ENCODE measurements at regions not wholly inside any gene's neighbourhood (a gene's known extent, or its start where the extent isn't known, plus 50 kb on each side); places are given as distances from the start of the nearest gene placed in this dataset.
A peak's percentile ranks its signal among the peaks of the same experiment; 100 is the strongest.

DNA sequence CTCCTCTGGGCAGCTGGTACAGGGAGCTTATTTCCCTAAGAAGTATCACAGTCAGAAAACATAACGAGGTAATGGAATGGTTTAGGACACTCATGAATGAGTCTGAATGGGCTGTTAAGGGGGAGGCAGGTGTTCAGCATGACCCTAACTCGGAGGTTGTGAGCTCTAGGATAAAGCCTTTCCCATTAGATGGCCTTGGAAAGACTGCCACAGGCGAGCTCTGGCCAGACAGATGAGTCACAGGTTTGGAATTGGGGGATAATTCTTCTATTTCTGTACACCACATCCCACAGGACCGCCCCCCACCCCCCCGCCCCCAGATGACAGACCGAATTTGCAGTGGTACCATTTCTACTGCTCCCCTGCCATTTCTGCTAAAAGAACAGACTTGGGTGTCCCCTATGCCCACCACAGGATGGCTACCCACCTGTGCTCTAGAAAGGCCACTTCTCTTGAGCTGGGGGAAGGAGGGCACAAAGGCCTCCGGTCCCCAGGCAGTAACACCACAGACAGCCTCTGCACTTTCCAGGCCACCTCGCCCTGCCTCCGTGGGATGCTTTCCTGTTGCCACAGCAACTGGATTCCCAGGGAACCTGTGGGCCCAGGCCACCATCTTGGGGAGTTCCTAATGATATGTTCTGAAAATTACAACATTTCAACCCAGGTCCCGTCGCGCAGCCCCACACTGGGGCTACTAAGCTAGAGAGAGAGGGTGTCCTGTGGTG, 76.7 kb downstream of the TRIM29 start:
- FAIRE-seq (no peak), DNase-seq (ENCODE audit: low spot score) (peak; percentile 7)

- FAIRE-seq, result no peak
- DNase-seq (ENCODE audit: low spot score), result no peak
Measured at GRCh38 chr11:120060512-120060911, 77.4 kb downstream of the TRIM29 start.

- DNase-seq (ENCODE audit: low spot score) (no peak), FAIRE-seq (no peak)
Measured at GRCh38 chr11:120058931-120059330, 79.0 kb downstream of the TRIM29 start.

DNA sequence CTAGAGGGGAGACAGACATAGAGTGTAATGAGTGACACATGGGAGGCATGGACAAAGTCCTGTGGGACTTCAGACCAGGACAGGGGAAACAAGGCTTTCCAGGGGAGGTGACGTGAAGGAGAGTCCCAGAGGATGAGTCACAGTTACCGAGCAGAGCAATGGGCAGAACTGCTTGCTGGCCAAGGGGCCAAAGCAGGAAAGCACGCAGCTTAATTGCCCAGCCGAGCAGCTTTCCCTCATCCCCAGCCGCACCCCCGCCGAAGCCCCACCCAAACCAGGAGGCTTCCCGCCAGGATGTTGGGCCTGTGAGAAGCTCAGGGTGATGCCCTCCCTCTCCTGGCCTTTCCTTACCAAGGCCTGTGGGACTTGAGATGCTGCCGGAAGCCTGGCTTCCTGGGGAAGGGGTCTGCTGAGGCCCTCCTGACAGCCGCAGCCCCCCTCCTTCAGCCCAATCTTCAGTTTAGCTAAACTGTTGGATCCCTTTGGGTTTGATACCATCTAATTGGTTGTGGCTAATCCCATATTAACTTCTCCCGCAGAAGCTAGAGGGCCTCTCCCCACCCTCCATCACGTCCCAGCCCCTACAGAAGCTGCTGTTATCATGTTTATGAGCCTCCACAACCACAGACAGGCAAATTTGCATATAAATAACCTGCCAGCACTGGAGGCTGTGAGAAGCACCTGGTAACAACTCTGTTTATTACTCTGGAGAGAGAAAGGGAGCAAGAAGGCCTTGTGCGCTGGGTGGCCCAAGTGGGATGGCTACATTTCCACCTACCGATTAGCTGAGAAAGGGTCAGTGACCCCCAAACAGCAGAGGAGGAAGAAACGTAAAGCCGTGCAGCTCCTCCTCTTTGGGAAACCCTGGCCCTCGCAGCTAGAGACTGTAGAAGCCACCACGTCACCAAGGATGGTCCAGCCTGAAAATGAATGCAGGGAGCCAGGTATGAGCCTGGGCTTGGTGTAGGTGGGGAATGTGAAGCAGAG, 80.0 kb downstream of the TRIM29 start:
- peak; percentile 62 for DNase-seq (ENCODE audit: low spot score)
- FAIRE-seq, result no peak

- FAIRE-seq (no peak), DNase-seq (ENCODE audit: low spot score) (no peak)
Measured at GRCh38 chr11:120057028-120057330, 80.9 kb downstream of the TRIM29 start.

DNA sequence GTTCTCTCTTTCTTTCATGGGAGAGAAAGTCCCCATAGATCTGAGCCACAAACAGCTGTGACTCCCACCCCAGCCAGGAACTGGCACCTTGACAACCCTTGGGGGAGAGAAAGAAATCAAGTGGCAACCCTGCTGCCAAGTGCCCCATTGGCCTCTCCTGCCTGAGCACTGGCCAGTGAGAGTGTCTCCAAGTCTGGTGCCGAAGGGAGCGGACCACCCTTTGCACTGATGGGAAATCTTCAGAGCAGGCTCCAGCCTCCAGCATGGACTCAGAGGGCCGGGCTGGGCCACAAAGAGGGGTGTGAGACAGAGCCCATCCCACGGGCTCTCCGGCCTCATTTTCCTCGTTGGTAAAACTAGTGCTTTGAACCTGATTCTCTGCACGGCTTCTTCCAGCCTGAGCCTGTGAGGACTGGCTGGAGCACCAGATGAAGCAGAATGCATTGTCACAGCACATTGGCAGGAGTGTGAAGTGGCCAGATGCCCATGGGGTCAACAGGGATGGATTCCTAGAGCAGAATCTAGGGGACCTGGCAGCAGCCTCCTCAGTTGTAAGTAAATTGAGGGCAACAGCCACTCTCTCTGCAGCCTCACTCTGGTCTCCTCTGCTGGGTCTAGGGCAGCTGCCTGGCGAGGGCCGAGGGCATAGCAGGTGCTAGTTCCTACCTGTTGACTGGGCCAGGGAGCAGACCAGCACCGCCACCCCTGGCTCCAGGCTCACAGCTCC, 81.4 kb downstream of the TRIM29 start:
- no peak for DNase-seq (ENCODE audit: low spot score)
- no peak for FAIRE-seq

- no peak for FAIRE-seq
- no peak for DNase-seq (ENCODE audit: low spot score)
Measured at GRCh38 chr11:120055646-120056045, 82.3 kb downstream of the TRIM29 start.

DNA sequence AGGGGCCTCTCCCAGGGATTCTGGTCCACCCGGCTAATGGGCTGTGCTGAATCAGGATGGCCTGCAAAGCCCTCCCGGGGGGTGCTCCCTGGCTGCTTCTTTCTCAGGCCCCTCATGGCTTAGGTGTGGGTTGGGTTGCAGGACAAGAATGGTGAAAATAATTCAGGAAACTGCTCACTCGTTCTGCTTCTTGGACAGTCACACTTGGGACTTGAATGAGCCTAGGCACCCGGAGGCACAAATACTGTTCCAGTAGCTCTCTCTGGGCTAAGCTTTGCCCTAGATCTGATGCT, 83.2 kb downstream of the TRIM29 start:
- FAIRE-seq (no peak), DNase-seq (ENCODE audit: low spot score) (no peak)

- no peak for FAIRE-seq
- DNase-seq (ENCODE audit: low spot score), result no peak
Measured at GRCh38 chr11:120054016-120054752, 83.7 kb downstream of the TRIM29 start.

- no peak for FAIRE-seq
- no peak for DNase-seq (ENCODE audit: low spot score)
Measured at GRCh38 chr11:120052196-120052775, 85.6 kb downstream of the TRIM29 start.

DNA sequence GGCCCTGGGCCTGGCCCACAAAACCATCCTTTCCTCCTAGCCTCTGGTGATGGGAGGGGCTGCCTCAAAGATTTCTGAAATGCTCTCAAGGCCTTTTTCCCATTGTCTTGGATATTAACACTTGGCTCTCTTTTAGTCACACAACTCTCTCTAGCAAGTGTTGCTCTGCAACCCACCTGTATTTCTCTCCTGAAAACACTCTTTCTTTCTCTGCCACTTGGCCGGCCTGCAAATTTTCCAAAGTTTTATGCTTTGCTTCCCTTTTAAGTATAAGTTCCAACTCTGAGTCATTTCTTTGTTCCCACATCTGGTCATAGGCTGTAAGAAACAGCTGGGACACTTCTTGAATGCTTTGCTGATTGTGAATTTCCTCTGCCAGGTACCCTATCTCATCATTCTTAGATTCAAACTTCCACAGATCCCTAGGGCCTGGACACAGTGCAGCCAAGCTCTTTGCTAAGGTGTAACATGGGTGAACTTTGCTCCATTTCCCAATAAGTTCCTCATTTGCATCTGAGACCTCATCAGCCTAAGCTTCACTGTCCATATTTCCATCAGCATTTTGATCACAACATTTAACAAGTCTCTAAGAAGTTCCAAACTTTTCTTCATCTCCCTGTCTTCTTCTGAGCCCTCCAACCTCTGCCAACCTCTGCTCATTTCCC, 93.8 kb downstream of the TRIM29 start:
- DNase-seq (ENCODE audit: low spot score) (no peak), FAIRE-seq (no peak)

DNA sequence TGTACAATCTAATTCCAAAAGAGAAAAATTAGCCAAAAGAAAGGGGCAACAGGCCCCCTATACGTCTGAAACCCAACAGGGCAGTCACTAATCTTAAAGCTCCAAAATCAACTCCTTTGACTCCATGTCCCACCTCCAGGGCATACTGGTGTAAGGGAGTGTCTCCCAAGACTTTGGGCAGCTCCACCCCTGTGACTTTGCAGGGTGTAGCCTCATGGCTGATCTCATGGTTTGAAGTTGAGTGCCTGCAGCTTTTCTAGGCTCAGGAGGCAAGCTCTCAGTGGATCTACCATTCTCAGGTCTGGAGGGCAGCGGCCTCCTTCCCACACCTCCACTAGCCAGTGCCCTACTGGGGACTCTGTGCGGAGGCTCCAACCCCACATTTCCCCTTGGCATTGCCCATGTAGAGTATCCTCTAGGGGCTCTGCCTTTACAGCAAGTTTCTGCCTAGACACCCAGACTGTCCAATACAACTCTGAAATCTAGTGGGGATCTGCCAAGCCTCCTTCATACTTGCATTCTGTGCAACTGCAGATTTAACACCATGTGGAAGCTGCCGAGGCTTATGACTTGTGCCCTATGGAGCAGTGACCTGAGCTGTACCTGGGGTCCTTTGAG, 94.5 kb downstream of the TRIM29 start:
- FAIRE-seq, result no peak

GRCh38 chr11:120041625-120042024, 96.3 kb downstream of the TRIM29 start:
- no peak for FAIRE-seq
- DNase-seq (ENCODE audit: low spot score), result no peak

More for the DNA sequence above, 94.5 kb downstream of the TRIM29 start:
- no peak for DNase-seq (ENCODE audit: low spot score)

- no peak for DNase-seq (ENCODE audit: low spot score)
- FAIRE-seq, result no peak
Measured at GRCh38 chr11:120040151-120040840, 97.6 kb downstream of the TRIM29 start.

DNA sequence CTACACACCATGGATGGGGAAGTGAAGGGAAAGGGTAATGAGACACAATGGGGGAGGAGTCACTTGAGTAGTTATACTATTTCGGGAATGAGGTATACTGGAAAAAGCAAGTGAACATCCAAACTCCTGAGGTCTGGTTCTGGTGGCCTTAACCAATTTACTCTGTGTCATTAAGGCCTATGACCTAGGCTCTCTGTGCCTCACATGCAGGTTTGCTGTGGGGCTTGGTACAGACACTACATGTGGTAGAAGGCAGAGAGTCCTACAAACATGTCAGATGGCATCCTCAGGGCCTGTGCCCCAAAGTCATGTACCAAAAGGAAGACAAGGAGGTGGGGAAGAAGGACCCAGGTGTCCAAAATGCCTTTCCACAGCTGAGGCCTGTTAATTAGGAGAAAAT, 98.9 kb downstream of the TRIM29 start:
- FAIRE-seq (no peak), DNase-seq (ENCODE audit: low spot score) (no peak)

GRCh38 chr11:120037111-120037510, 100.8 kb downstream of the TRIM29 start:
- DNase-seq (ENCODE audit: low spot score), result no peak
- no peak for FAIRE-seq

DNA sequence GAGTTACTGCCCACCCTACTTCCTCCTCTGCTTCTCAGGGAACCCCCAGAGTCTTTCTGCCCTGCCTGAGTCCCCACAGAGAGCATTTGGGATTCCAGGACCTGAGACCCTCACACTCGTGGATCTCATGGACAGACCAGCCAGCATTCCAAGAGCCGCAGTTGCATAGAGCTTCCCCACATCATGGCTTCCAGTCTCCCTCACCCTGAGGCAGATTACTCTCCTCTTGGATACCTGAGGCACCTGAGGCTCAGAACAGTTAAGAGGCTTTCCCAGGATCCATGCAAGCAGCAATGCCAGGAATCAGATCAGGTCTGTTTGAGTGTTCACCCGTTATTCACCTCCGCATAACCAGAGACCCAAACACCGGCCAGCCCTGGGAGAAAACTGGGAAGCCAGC, 102.2 kb downstream of the TRIM29 start:
- no peak for FAIRE-seq
- no peak for DNase-seq (ENCODE audit: low spot score)

- DNase-seq (ENCODE audit: low spot score), result no peak
- FAIRE-seq, result no peak
Measured at GRCh38 chr11:120034881-120035630, 102.9 kb downstream of the TRIM29 start.

All from RCC 7860 (cell line).